NCI-H748 (cell line): ENCODE measurements at regions not wholly inside any gene's neighbourhood (a gene's known extent, or its start where the extent isn't known, plus 50 kb on each side); places are given as distances from the start of the nearest gene placed in this dataset.

Experiments
- DNase-seq: peaks from one replicate; lab custom pipeline; 2025; ENCODE audit not compliant: unreplicated experiment; lab: John Stamatoyannopoulos, UW

DNA sequence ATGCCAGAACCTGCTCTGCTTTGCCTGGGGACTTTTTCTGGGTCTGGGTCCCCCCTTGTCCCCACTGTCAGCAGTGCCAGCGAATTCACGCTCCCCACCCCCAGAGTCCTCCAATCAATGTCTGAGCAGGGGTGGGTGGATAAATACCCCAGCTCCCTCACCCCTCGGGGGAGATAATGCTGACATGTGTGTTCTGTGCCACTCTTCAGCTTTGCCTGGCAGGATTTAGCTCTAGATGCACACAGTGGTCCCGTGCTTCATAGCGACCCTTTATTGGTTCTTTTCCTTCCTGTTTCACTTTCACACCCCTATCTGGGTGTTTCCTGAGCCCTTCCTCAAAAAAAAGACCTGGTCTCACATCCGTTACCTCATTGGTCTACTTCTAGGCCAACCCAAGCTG is 277.0 kb downstream of the NPIPA8 start:
- no peak for DNase-seq

- DNase-seq, result no peak
These were observed 277.4 kb downstream of the NPIPA8 start for GRCh38 chr16:18059089-18059488.

DNA sequence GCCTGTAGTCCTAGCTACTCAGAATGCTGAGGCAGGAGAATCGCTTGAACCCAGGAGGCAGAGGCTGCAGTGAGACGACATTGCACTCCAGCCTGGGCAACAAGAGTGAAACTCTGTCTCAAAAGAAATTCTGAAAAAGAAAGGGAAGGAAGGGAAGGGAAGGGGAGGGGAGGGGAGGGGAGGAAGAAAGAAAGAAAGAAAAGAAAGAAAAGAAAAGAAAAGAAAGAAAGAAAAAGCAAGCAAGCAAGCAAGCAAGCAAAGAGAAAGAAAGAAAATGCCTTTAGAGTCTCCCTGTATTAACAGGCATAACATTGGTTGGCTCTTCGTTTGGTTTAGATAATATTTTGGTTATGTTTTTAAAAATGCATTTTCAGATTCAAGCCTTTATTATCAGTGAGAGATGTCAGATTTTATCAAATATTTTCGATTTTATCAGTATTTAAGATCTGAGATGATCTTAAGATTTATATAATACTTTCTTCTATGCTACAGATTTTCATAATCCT is 281.1 kb downstream of the NPIPA8 start:
- no peak for DNase-seq

DNA sequence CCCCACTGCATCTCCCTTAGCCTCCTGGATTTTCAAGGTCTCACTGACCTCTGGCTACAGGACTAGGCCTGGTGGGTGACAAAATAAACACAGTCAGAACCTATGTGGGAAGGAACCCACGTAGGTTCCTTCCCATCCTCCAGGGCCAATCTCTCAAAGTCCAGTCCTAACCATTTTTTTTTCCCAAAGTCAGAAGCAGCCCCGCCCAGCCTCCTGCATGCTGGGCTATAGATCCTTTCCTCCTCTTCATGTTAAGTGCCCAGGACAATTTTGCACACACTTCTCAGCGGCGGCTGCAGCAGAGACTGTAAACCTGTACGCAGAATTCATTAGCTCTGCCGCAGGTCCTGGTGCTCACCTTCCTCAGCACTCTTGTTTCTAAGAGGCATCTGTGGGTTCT is 285.8 kb downstream of the NPIPA8 start:
- no peak for DNase-seq

GRCh38 chr16:18050234-18050633 is 286.3 kb downstream of the NPIPA8 start:
- no peak for DNase-seq

- DNase-seq, result no peak
These were observed 286.9 kb downstream of the NPIPA8 start for GRCh38 chr16:18049547-18050133.

GRCh38 chr16:18048853-18049546 is 287.5 kb downstream of the NPIPA8 start:
- no peak for DNase-seq

GRCh38 chr16:18047761-18048160 is 288.8 kb downstream of the NPIPA8 start:
- no peak for DNase-seq

GRCh38 chr16:18045356-18045755 is 291.2 kb downstream of the NPIPA8 start:
- DNase-seq, result no peak

GRCh38 chr16:18041864-18042834 is 294.4 kb downstream of the NPIPA8 start:
- peak; percentile 51 for DNase-seq

DNA sequence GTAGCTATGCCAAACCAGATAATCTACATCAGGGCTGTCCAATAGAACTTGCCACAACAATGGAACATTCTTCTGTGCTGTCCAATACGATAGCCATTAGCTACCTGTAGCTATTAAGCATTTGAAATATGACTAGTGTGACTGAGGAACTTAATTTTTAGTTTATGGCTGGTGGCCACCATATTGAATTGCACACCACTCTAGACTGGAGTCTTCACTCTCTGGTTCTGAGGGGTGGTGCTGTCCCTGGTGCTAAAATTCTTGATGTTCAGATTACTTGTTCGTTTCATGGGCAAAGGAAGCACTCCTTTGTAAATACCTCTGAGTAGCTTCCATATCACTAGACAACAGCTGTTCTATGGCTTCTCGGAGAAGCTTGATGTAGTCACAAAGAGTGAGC is 296.6 kb downstream of the NPIPA8 start:
- no peak for DNase-seq

DNA sequence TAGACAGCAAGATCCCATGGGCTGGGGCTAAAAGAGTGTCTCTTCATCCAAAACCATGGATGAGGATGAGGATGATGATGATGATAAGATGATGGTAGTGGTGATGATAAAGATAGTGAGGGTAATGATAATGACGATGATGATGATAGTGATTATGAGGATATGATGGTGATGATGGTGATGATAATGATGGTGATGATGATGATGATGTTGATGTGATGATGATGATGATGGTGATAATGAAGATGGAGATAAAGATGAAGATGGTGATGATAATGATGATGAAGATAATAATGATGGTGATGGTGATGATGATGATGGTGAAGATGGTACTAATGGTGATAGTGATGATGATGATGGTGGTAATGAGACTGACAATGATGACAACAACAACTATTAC is 299.5 kb downstream of the NPIPA8 start:
- no peak for DNase-seq

DNA sequence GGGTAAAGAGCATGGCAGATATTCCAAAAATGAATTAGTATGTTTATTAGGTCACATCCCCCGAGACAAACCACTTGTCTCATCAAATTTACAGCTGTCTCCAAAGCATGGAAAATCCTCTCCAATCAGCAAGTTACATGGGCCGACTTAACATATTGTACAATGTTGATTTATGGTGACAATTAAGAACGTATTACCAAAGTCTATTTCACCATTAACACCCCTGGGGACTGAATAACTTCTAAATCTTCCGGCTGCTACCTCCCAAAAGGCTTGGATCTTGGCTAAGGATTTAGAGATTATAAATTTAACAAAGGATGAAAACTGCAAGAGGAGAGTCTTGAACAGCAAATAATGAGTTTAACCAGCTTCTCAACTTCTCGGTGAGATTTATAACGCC is 311.9 kb downstream of the NPIPA8 start:
- no peak for DNase-seq

DNA sequence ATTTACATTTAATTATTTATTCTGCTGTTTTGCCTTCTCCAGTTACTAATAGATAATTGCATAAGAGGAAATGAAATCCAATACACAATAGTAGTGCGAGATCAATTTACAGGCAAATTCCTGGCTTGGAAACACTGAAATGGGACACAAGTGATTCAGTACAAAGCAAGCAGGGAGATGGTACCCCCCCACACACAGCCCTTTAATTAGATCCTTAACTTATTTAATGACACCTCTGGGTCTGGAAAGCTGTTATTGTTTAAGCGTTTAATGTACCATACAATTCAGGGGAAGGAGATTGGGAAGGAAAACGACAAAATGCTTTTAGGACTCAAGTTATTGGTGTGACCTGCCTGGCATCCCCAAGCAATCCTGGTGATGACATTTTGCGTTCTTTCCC is 318.2 kb downstream of the NPIPA8 start:
- peak; percentile 3 for DNase-seq

GRCh38 chr16:18013863-18014262 is 322.7 kb downstream of the NPIPA8 start:
- DNase-seq, result no peak

GRCh38 chr16:18008356-18008755 is 328.2 kb downstream of the NPIPA8 start:
- DNase-seq, result no peak

- peak; percentile 34 for DNase-seq
These were observed 333.5 kb downstream of the NPIPA8 start for GRCh38 chr16:18003033-18003432.

DNA sequence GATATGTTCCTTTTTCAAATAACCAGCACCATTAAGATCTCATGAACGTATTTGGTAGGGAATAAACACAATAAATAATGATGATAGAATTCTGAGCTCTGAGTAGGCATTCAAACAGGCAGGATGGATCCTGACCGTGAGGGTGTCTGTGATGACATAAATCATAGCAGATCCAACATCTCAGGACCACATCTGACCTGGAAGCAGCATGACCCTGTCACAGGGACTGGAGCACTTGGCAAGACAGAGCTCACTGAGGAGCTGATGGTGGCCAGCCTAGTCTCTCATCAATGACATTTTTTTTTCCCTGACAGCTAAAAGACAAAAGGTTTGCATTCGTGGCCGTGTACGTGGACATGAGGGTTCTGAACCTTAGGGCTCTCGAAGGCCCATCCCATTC is 337.5 kb downstream of the NPIPA8 start:
- DNase-seq, result no peak

- no peak for DNase-seq
These were observed 338.0 kb downstream of the NPIPA8 start for GRCh38 chr16:17998550-17998949.

DNA sequence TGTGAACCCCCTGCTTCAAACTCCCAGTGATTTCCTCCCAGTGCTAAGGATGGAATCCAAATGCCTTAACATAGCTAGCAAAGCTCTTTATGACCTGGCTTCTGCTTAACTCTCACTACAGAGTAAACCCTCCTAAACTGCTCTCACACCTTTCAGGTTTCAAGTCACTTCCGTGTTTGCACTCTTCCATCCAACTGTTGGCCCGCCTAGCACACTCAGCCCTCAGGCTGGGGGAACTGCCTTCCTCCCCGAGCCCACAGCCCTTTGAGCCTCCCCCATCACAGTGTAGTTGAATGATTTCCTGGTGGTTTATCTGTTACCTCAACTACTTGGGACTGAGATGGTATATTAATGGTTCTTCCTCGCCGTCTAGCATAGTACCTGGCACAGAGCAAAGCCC is 342.5 kb downstream of the NPIPA8 start:
- no peak for DNase-seq

DNA sequence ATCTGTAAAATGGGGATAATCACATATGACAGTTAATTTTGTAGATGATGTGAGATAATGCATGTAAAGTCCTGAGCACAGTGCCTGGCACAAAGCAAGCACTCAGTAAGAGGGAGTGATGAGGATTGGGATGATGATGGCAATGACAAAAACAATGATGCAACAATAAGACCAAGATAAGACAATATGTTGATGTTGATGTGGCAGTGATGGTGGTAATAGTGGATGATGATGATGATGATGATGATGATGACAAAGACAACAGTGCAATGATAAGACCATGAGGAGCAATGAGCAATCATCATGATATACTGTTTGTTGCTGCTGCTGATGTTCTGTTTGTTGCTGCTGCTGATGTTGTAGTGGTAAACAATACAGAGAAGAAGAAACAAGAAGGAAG is 344.1 kb downstream of the NPIPA8 start:
- DNase-seq, result no peak

DNA sequence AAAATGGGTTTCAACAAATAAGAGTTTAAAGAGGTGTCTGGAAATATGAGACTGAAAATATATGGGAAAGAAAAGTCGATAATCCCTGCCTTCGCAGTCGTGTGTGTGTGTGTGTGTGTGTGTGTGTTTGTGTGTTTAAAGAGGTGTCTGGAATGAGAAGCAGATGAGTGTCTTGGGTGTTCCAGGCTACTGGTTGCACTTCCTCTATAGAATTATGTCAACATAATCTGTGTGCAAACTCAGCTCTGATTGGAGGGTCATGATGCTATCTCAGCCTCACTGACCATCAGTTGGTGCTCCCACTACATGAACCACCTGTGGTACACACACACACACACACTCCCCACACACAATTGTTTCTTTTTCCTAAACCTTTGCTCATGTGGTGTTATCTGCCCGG is 347.3 kb downstream of the NPIPA8 start:
- DNase-seq, result no peak
